ENCODE measurements at regions not wholly inside any gene's neighbourhood (a gene's known extent, or its start where the extent isn't known, plus 50 kb on each side); places are given as distances from the start of the nearest gene placed in this dataset.

DNA sequence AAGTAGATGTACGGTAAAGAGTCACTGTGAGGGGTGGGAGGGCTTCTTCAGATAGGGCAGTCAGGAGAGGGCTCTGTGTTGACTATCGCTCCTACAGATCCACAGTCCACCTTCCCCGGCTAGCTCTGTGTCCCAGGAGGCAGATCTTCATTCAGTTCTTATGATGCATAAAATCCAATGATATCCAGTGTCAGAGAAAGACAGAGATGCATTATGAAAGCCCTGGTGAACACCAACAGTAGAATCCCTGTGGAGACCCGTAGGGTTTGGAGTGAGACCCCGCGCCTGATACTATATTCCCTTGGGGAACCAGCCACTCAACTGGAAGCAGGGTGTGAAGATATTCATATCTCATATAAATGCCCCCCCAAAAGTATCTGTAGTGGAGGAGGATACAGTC, 119.8 kb upstream of the SLCO3A1 start:
- TF ChIP-seq, protein P1, sequence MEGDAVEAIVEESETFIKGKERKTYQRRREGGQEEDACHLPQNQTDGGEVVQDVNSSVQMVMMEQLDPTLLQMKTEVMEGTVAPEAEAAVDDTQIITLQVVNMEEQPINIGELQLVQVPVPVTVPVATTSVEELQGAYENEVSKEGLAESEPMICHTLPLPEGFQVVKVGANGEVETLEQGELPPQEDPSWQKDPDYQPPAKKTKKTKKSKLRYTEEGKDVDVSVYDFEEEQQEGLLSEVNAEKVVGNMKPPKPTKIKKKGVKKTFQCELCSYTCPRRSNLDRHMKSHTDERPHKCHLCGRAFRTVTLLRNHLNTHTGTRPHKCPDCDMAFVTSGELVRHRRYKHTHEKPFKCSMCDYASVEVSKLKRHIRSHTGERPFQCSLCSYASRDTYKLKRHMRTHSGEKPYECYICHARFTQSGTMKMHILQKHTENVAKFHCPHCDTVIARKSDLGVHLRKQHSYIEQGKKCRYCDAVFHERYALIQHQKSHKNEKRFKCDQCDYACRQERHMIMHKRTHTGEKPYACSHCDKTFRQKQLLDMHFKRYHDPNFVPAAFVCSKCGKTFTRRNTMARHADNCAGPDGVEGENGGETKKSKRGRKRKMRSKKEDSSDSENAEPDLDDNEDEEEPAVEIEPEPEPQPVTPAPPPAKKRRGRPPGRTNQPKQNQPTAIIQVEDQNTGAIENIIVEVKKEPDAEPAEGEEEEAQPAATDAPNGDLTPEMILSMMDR (IDR thresholded peaks at IDR 0.05): no peak
- no peak for TF ChIP-seq POLR2AphosphoS5 (IDR thresholded peaks at IDR 0.05)
